Fibroblast of lung (primary cell): ENCODE measurements at regions not wholly inside any gene's neighbourhood (a gene's known extent, or its start where the extent isn't known, plus 50 kb on each side); places are given as distances from the start of the nearest gene placed in this dataset.

Experiments used
- DNase-seq, 2 donors: peaks; one replicate each; pipeline versions ENCODE4 v3.0.0 to v3.0.0-alpha.2; 2010; ENCODE audit warnings: low read depth in 2 of 2
- H2AFZ ChIP-seq: 2 replicates; pipeline ENCODE4 v1.5.1; 2012; ENCODE audit warnings: low read length, control low read depth, inconsistent platforms
- H3K27ac ChIP-seq: 2 replicates; pipeline ENCODE4 v1.5.1; 2011; ENCODE audit warnings: low read length, control low read depth; ENCODE audit not compliant: insufficient read depth
- H3K27me3 ChIP-seq: 2 replicates; pipeline ENCODE4 v1.5.1; 2011; ENCODE audit warnings: mild to moderate bottlenecking, low read length; ENCODE audit not compliant: control insufficient read depth, insufficient read depth
- H3K36me3 ChIP-seq: 2 replicates; pipeline ENCODE4 v1.5.1; 2011; ENCODE audit warnings: low read length; ENCODE audit not compliant: control insufficient read depth, insufficient read depth
- H3K4me1 ChIP-seq: 2 replicates; pipeline ENCODE4 v1.5.1; 2011; ENCODE audit warnings: low read length; ENCODE audit not compliant: control insufficient read depth, insufficient read depth; ENCODE audit errors: extremely low read depth
- H3K4me2 ChIP-seq: 2 replicates; pipeline ENCODE4 v1.5.1; 2011; ENCODE audit warnings: low read length, control low read depth; ENCODE audit not compliant: insufficient read depth; ENCODE audit errors: extremely low read depth
- H3K4me3 ChIP-seq, 4 experiments: fragments of 200-600 bp in 1 of 4; sonication (generic) in 1 of 4; replicated peaks in 1 of 4; 2 replicates each; pipeline ENCODE4 v1.5.1; 2011 to 2016; ENCODE audit warnings: low read length in 4 of 4, low read depth in 3 of 4, mild to moderate bottlenecking in 3 of 4, control low read depth in 2 of 4, inconsistent platforms in 1 of 4, mixed read lengths in 1 of 4; ENCODE audit not compliant: insufficient read depth in 1 of 4; ENCODE audit errors: control extremely low read depth in 1 of 4
- H3K79me2 ChIP-seq: 2 replicates; pipeline ENCODE4 v1.5.1; 2012; ENCODE audit warnings: mild to moderate bottlenecking, low read length, inconsistent platforms; ENCODE audit not compliant: control insufficient read depth, insufficient read depth
- H3K9ac ChIP-seq: 2 replicates; pipeline ENCODE4 v1.5.1; 2011; ENCODE audit warnings: mild to moderate bottlenecking, low read length, control low read depth; ENCODE audit not compliant: insufficient read depth
- H3K9me3 ChIP-seq: 2 replicates; pipeline ENCODE4 v1.5.1; 2012; ENCODE audit warnings: low read depth, low read length; ENCODE audit not compliant: control insufficient read depth, insufficient read depth
- H4K20me1 ChIP-seq: 2 replicates; pipeline ENCODE4 v1.5.1; 2011; ENCODE audit warnings: low read length; ENCODE audit not compliant: control insufficient read depth, insufficient read depth; ENCODE audit errors: extremely low read depth
- EZH2 ChIP-seq: IDR thresholded peaks from 2 replicates; pipeline ENCODE4 v1.5.1; 2012; ENCODE audit warnings: low read length, control low read depth, mild to moderate bottlenecking; ENCODE audit errors: missing control alignments
- TF ChIP-seq, protein P1 (sequence below), 2 donors: IDR thresholded peaks in 1 of 2; conservative IDR thresholded peaks in 1 of 2; 1 replicate in 1 of 2; 2 replicates in 1 of 2; pipeline ENCODE4 v1.5.1; 2011 to 2012; ENCODE audit warnings: low read length in 2 of 2, control low read depth in 1 of 2, inconsistent platforms in 1 of 2, low read depth in 1 of 2, mild to moderate bottlenecking in 1 of 2

DNA sequence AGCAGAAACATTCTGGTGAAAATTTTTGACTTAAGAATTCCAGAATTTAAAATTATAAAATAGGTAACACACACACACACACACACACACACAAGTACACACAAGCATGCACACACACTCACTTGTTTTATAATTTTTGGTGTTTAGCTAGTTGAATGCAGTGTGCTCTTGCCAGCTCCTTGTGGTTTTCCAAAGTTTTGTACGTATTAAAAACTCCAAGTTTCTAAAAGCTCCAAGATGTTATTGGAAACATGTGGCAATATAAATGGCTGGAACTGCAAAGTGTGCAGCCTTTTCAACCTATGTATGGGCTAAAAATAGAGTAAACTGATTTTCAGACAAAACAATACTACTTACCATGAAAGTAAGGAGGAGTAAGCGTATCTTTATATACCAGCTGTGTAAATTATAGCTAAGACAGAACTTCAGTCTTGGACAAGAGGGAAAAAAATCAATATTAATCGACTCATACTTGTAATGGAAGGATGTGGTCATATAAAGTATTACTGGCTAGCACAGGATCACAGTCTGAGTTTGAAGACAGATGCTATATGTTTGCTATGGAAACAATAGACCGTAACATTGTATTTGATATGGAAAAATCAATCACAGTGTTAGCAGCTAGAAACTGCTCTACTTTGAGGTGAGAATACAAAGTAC lies 727.1 kb upstream of the GRAMD2B start:
- H3K79me2 ChIP-seq: no peaks in the 10 kb centered on the region
- peak; percentile 66 to 74 for DNase-seq
- no peak overlapping the region for H3K9ac ChIP-seq
- H3K36me3 ChIP-seq: no peaks in the 10 kb centered on the region
- H3K27ac ChIP-seq: no peak overlapping the region
- H3K4me1 ChIP-seq: peaks cover 2% of the 10 kb centered on the region
- H3K9me3 ChIP-seq: no peaks in the 10 kb centered on the region
- no peak overlapping the region for H2AFZ ChIP-seq
- no peak overlapping the region for H3K4me2 ChIP-seq
- no peak for TF ChIP-seq EZH2
- TF ChIP-seq, protein P1, sequence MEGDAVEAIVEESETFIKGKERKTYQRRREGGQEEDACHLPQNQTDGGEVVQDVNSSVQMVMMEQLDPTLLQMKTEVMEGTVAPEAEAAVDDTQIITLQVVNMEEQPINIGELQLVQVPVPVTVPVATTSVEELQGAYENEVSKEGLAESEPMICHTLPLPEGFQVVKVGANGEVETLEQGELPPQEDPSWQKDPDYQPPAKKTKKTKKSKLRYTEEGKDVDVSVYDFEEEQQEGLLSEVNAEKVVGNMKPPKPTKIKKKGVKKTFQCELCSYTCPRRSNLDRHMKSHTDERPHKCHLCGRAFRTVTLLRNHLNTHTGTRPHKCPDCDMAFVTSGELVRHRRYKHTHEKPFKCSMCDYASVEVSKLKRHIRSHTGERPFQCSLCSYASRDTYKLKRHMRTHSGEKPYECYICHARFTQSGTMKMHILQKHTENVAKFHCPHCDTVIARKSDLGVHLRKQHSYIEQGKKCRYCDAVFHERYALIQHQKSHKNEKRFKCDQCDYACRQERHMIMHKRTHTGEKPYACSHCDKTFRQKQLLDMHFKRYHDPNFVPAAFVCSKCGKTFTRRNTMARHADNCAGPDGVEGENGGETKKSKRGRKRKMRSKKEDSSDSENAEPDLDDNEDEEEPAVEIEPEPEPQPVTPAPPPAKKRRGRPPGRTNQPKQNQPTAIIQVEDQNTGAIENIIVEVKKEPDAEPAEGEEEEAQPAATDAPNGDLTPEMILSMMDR (conservative IDR thresholded peaks at IDR 0.05 in 1 of 2, IDR thresholded peaks at IDR 0.05 in 1 of 2; ENCODE audit: low read depth in 1 of 2, low read length in 2 of 2): no peak
- no peak overlapping the region for H3K4me3 ChIP-seq
- no peaks in the 10 kb centered on the region for H3K27me3 ChIP-seq
- no peaks in the 10 kb centered on the region for H4K20me1 ChIP-seq

DNA sequence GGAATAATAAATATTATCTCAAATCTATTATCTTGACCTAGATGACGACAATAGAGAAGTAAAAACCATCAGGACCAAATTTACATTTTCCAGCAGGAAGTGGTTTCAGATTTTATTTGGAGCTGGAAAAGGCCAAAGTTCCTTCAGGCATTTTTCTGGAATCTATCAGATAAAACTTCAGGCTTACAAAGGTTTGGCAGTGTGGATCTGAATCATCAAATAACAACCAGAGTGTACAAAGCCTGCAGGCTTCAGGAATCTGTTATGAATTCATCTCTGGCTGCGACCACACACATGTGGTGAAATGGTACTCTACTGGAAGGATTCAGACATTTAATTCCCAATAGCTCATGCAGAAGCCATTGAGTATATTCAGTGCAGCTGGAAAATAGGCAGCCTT lies 726.4 kb upstream of the GRAMD2B start:
- H3K27ac ChIP-seq: no peak overlapping the region
- no peaks in the 10 kb centered on the region for H3K27me3 ChIP-seq
- no peak overlapping the region for H2AFZ ChIP-seq
- no peaks in the 10 kb centered on the region for H3K9me3 ChIP-seq
- H3K36me3 ChIP-seq: no peaks in the 10 kb centered on the region
- no peak overlapping the region for H3K4me3 ChIP-seq
- H3K4me2 ChIP-seq: no peak overlapping the region
- no peak overlapping the region for H3K9ac ChIP-seq
- H3K4me1 ChIP-seq: peaks cover 2% of the 10 kb centered on the region
- no peak for TF ChIP-seq EZH2
- TF ChIP-seq, protein P1 (conservative IDR thresholded peaks at IDR 0.05 in 1 of 2, IDR thresholded peaks at IDR 0.05 in 1 of 2; ENCODE audit: low read depth in 1 of 2, low read length in 2 of 2): no peak
- no peaks in the 10 kb centered on the region for H3K79me2 ChIP-seq
- H4K20me1 ChIP-seq: no peaks in the 10 kb centered on the region
- DNase-seq: peak; percentile 78 to 98

DNA sequence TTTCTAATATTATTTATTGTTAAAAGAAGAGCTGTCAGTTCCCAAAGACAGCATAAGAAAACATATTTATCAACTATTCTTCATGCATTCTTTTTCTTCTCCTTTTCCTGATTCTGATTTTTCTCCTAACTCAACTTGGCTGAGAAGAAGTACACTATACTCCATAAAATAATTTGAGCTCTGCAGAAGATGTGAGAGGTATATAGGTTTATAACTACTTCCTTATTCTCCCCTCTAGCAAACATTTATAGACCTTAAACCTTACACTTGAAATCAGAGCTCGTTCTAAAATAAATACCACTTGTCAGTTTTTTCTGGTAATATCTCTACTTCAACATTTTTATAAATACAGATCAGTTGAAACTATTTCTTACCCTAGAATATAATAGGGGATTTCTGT lies 724.8 kb upstream of the GRAMD2B start:
- Histone ChIP-seq H3K36me3 (no peaks in the 10 kb centered on the region), H3K27ac (no peak overlapping the region), H3K4me2 (no peak overlapping the region), H4K20me1 (no peaks in the 10 kb centered on the region), H3K9ac (no peak overlapping the region), H3K9me3 (no peaks in the 10 kb centered on the region), H3K79me2 (no peaks in the 10 kb centered on the region), H3K4me1 (peaks cover 2% of the 10 kb centered on the region), H3K27me3 (no peaks in the 10 kb centered on the region), H3K4me3 (no peak overlapping the region), H2AFZ (no peak overlapping the region)
- TF ChIP-seq, protein P1 (conservative IDR thresholded peaks at IDR 0.05 in 1 of 2, IDR thresholded peaks at IDR 0.05 in 1 of 2; ENCODE audit: low read depth in 1 of 2, low read length in 2 of 2): no peak
- TF ChIP-seq EZH2: no peak
- no peak for DNase-seq
